HEK293 (cell line): ENCODE measurements at regions not wholly inside any gene's neighbourhood (a gene's known extent, or its start where the extent isn't known, plus 50 kb on each side); places are given as distances from the start of the nearest gene placed in this dataset.

Source experiments
- CTCF ChIA-PET: fragments of 350-600 bp; formaldehyde crosslinking; extraction: SDS; loops from one replicate; lab custom pipeline; 2021; ENCODE audit warnings: antibody characterized with exemption; lab: Yijun Ruan, JAX
- POLR2A ChIA-PET: fragments of 300-600 bp; formaldehyde crosslinking; extraction: SDS; loops from one replicate; lab custom pipeline; 2020; ENCODE audit warnings: antibody characterized with exemption, inconsistent platforms; lab: Yijun Ruan, JAX
- H3K27ac ChIP-seq: fragments of 200-500 bp; sonication (Bioruptor generic); 2 replicates; pipeline ENCODE4 v1.5.1; 2014; ENCODE audit warnings: low read depth, low read length, control low read depth, inconsistent platforms; ENCODE audit errors: extremely low read depth
- H3K36me3 ChIP-seq, 2 experiments: fragments of 200-500 bp in 1 of 2; sonication (Bioruptor generic) in 1 of 2; 1 replicate in 1 of 2; 2 replicates in 1 of 2; pipeline ENCODE4 v1.5.1; 2014 to 2017; ENCODE audit warnings: inconsistent platforms in 2 of 2, low read length in 2 of 2; ENCODE audit not compliant: control insufficient read depth in 2 of 2, insufficient read depth in 1 of 2
- H3K4me1 ChIP-seq: fragments of 200-500 bp; sonication (Bioruptor generic); 2 replicates; pipeline ENCODE4 v1.5.1; 2014; ENCODE audit warnings: mild to moderate bottlenecking, low read length, inconsistent platforms; ENCODE audit not compliant: control insufficient read depth, insufficient read depth
- H3K4me3 ChIP-seq: 2 replicates; pipeline ENCODE4 v1.5.1; 2011; ENCODE audit warnings: low read depth, mild to moderate bottlenecking, control low read depth, low read length, moderate library complexity
- H3K9me3 ChIP-seq: fragments of 200-500 bp; sonication (Bioruptor generic); 2 replicates; pipeline ENCODE4 v1.5.1; 2014; ENCODE audit warnings: low read depth, low read length, inconsistent platforms; ENCODE audit not compliant: control insufficient read depth, insufficient read depth
- BCL6B ChIP-seq: fragments of 450-650 bp; formaldehyde crosslinking; IDR thresholded peaks from 2 replicates; pipeline ENCODE4 v1.5.1; 2017; ENCODE audit warnings: missing biosample characterization, missing genetic modification characterization
- CTCF ChIP-seq: fragments of 450-650 bp; formaldehyde crosslinking; IDR thresholded peaks from 2 replicates; pipeline ENCODE4 v1.5.1; 2016; ENCODE audit warnings: missing biosample characterization, missing genetic modification characterization
- HOXD13 ChIP-seq: sonication (generic); formaldehyde crosslinking; IDR thresholded peaks from 2 replicates; pipeline ENCODE4 v1.8.0; 2022; ENCODE audit warnings: missing genetic modification reagents, borderline replicate concordance
- KLF8 ChIP-seq: fragments of 450-650 bp; formaldehyde crosslinking; IDR thresholded peaks from 2 replicates; pipeline ENCODE4 v1.5.1; 2016; ENCODE audit warnings: missing biosample characterization, missing genetic modification characterization
- KLF9 ChIP-seq: fragments of 450-650 bp; formaldehyde crosslinking; IDR thresholded peaks from 2 replicates; pipeline ENCODE4 v1.5.1; 2016; ENCODE audit warnings: missing biosample characterization, missing genetic modification characterization, low read depth
- OSR2 ChIP-seq: fragments of 450-650 bp; formaldehyde crosslinking; IDR thresholded peaks from 2 replicates; pipeline ENCODE4 v1.5.1; 2016; ENCODE audit warnings: missing biosample characterization, missing genetic modification characterization
- PRDM2 ChIP-seq: fragments of 450-650 bp; formaldehyde crosslinking; IDR thresholded peaks from 2 replicates; pipeline ENCODE4 v1.5.1; 2016; ENCODE audit warnings: missing biosample characterization, missing genetic modification characterization, borderline replicate concordance
- ZBTB49 ChIP-seq: fragments of 450-650 bp; formaldehyde crosslinking; IDR thresholded peaks from 2 replicates; pipeline ENCODE4 v1.5.1; 2016; ENCODE audit warnings: missing biosample characterization, missing genetic modification characterization, low read depth
- ZNF146 ChIP-seq: fragments of 450-650 bp; formaldehyde crosslinking; IDR thresholded peaks from 2 replicates; pipeline ENCODE4 v1.5.1; 2016; ENCODE audit warnings: missing biosample characterization, missing genetic modification characterization
- ZNF157 ChIP-seq: fragments of 450-650 bp; formaldehyde crosslinking; IDR thresholded peaks from 2 replicates; pipeline ENCODE4 v1.5.1; 2016; ENCODE audit warnings: missing biosample characterization, missing genetic modification characterization
- ZNF280D ChIP-seq: fragments of 450-650 bp; formaldehyde crosslinking; IDR thresholded peaks from 2 replicates; pipeline ENCODE4 v1.5.1; 2016; ENCODE audit warnings: missing biosample characterization, missing genetic modification characterization
- ZNF335 ChIP-seq: fragments of 450-650 bp; formaldehyde crosslinking; conservative IDR thresholded peaks from 2 replicates; pipeline ENCODE4 v1.5.1; 2016; ENCODE audit warnings: missing biosample characterization, missing genetic modification characterization
- ZNF501 ChIP-seq: fragments of 450-650 bp; formaldehyde crosslinking; IDR thresholded peaks from 2 replicates; pipeline ENCODE4 v1.5.1; 2016; ENCODE audit warnings: missing biosample characterization, missing genetic modification characterization
- ZNF555 ChIP-seq: fragments of 450-650 bp; formaldehyde crosslinking; conservative IDR thresholded peaks from 2 replicates; pipeline ENCODE4 v1.5.1; 2017; ENCODE audit warnings: missing biosample characterization, mild to moderate bottlenecking, missing genetic modification characterization, inconsistent platforms
- ZNF571 ChIP-seq: fragments of 450-650 bp; formaldehyde crosslinking; IDR thresholded peaks from 2 replicates; pipeline ENCODE4 v1.5.0; 2017; ENCODE audit warnings: missing biosample characterization, missing genetic modification characterization
- ZNF777 ChIP-seq: fragments of 450-650 bp; formaldehyde crosslinking; IDR thresholded peaks from 2 replicates; pipeline ENCODE4 v1.5.1; 2017; ENCODE audit warnings: missing biosample characterization, missing genetic modification characterization, borderline replicate concordance
- ZNF843 ChIP-seq: fragments of 450-650 bp; formaldehyde crosslinking; IDR thresholded peaks from 2 replicates; pipeline ENCODE4 v1.5.1; 2016; ENCODE audit warnings: missing biosample characterization, missing genetic modification characterization
- ZSCAN30 ChIP-seq: fragments of 450-650 bp; IDR thresholded peaks from 2 replicates; pipeline ENCODE4 v1.5.1; 2018; ENCODE audit warnings: missing biosample characterization, mild to moderate bottlenecking, missing genetic modification characterization, moderate library complexity
- ZXDB ChIP-seq: fragments of 450-650 bp; formaldehyde crosslinking; IDR thresholded peaks from 2 replicates; pipeline ENCODE4 v1.5.1; 2016; ENCODE audit warnings: missing biosample characterization, missing genetic modification characterization

GRCh38 chrX:147565237-147565636 is 346.5 kb upstream of the FMR1 start (continued):
- TF ChIP-seq PRDM2, result no peak
- no peak for TF ChIP-seq ZNF571 (tag by site-specific recombination)
- no peak for TF ChIP-seq ZBTB49 (tag by site-specific recombination)
- no peak for TF ChIP-seq ZNF146 (tag by site-specific recombination)
- TF ChIP-seq, all 188 proteins: peak for 0

- TF ChIP-seq ZNF843 (tag by site-specific recombination) (no peak), CTCF (tag by site-specific recombination) (no peak), ZNF777 (tag by site-specific recombination) (no peak)
- TF ChIP-seq, all 188 proteins: peak for 0
- H3K36me3 ChIP-seq, result no peaks in the 10 kb centered on the region
- no peak overlapping the region for H3K27ac ChIP-seq
- no peaks in the 10 kb centered on the region for H3K9me3 ChIP-seq
- ChIA-PET POLR2A (no interaction called here), CTCF (interaction anchor here (1.0 kb wide), 1 partner anchor 21 kb away, joined by 3 read pairs; no protein-coding TSS in a partner anchor)
- no peak overlapping the region for H3K4me3 ChIP-seq
- no peaks in the 10 kb centered on the region for H3K4me1 ChIP-seq
Observed at GRCh38 chrX:147570483-147570882, 341.2 kb upstream of the FMR1 start.

GRCh38 chrX:147573266-147573665 is 338.5 kb upstream of the FMR1 start:
- no peaks in the 10 kb centered on the region for H3K4me1 ChIP-seq
- ChIA-PET CTCF (no interaction called here), POLR2A (no interaction called here)
- H3K27ac ChIP-seq, result no peak overlapping the region
- H3K4me3 ChIP-seq, result no peak overlapping the region
- no peaks in the 10 kb centered on the region for H3K36me3 ChIP-seq
- no peaks in the 10 kb centered on the region for H3K9me3 ChIP-seq
- TF ChIP-seq ZNF335 (tag by site-specific recombination), result no peak
- no peak for TF ChIP-seq OSR2 (tag by site-specific recombination)
- no peak for TF ChIP-seq ZNF280D
- no peak for TF ChIP-seq BCL6B (tag by site-specific recombination)
- no peak for TF ChIP-seq KLF8 (tag by site-specific recombination)
- TF ChIP-seq ZNF501 (tag by site-specific recombination), result no peak
- no peak for TF ChIP-seq ZNF555 (tag by site-specific recombination)
- TF ChIP-seq ZNF157, result no peak
- TF ChIP-seq KLF9, result no peak
- no peak for TF ChIP-seq HOXD13 (CRISPR knock-in tag)
- TF ChIP-seq ZXDB (tag by site-specific recombination), result no peak
- no peak for TF ChIP-seq ZSCAN30 (tag by site-specific recombination)
